ENCODE measurements at regions not wholly inside any gene's neighbourhood (a gene's known extent, or its start where the extent isn't known, plus 50 kb on each side); places are given as distances from the start of the nearest gene placed in this dataset.

GRCh38 chr5:4447657-4448056 lies 692.5 kb upstream of the ADAMTS16 start:
- Histone ChIP-seq H3K4me2 (ENCODE audit: low read length) (no peak overlapping the region), H3K79me2 (ENCODE audit: control insufficient read depth, insufficient read depth, low read length) (no peaks in the 10 kb centered on the region), H2BK15ac (replicated peaks; ENCODE audit: low read depth) (no peak overlapping the region), H3K36me3 (ENCODE audit: control insufficient read depth, insufficient read depth, low read length) (no peaks in the 10 kb centered on the region), H2BK5ac (ENCODE audit: low read length) (no peak overlapping the region), H3K23ac (ENCODE audit: low read length) (no peak overlapping the region), H3K4ac (ENCODE audit: low read depth, low read length) (no peak overlapping the region), H2BK120ac (ENCODE audit: low read depth, low read length) (no peak overlapping the region), H3K18ac (ENCODE audit: low read length) (no peak overlapping the region), H4K8ac (ENCODE audit: low read depth, low read length) (no peak overlapping the region), H3K27me3 (ENCODE audit: insufficient read depth, low read length, poor library complexity) (no peaks in the 10 kb centered on the region), H3K79me1 (ENCODE audit: low read length) (no peaks in the 10 kb centered on the region), H2AK5ac (ENCODE audit: low read length) (no peak overlapping the region), H3K4me3 (ENCODE audit: low read length) (no peak overlapping the region), H3K4me1 (ENCODE audit: control insufficient read depth, low read depth, low read length) (no peaks in the 10 kb centered on the region), H4K5ac (ENCODE audit: low read length) (no peak overlapping the region), H3K56ac (ENCODE audit: low read length) (no peak overlapping the region), H3K9ac (ENCODE audit: low read length) (no peak overlapping the region), H3K27ac (ENCODE audit: low read depth, low read length) (no peak overlapping the region)
- no CpG with 5 or more reads among the region's 1 CpG for WGBS (ENCODE audit: extremely low coverage, insufficient coverage, low lambda C conversion rate)
- no peak for DNase-seq

- no peak overlapping the region for H3K9ac ChIP-seq (ENCODE audit: low read length)
- no peak for DNase-seq
- no peak overlapping the region for H2AK5ac ChIP-seq (ENCODE audit: low read length)
- no peaks in the 10 kb centered on the region for H3K27me3 ChIP-seq (ENCODE audit: insufficient read depth, low read length, poor library complexity)
- H3K79me1 ChIP-seq (ENCODE audit: low read length) = no peaks in the 10 kb centered on the region
- no peak overlapping the region for H4K8ac ChIP-seq (ENCODE audit: low read depth, low read length)
- no peak overlapping the region for H2BK15ac ChIP-seq (replicated peaks; ENCODE audit: low read depth)
- H3K23ac ChIP-seq (ENCODE audit: low read length) = no peak overlapping the region
- no peak overlapping the region for H3K4me2 ChIP-seq (ENCODE audit: low read length)
- H2BK5ac ChIP-seq (ENCODE audit: low read length) = no peak overlapping the region
- no peaks in the 10 kb centered on the region for H3K36me3 ChIP-seq (ENCODE audit: control insufficient read depth, insufficient read depth, low read length)
- WGBS (ENCODE audit: extremely low coverage, insufficient coverage, low lambda C conversion rate) = no CpG with 5 or more reads among the region's 4 CpGs
- H3K4me1 ChIP-seq (ENCODE audit: control insufficient read depth, low read depth, low read length) = no peaks in the 10 kb centered on the region
- no peak overlapping the region for H3K4me3 ChIP-seq (ENCODE audit: low read length)
- H3K56ac ChIP-seq (ENCODE audit: low read length) = no peak overlapping the region
- H4K5ac ChIP-seq (ENCODE audit: low read length) = no peak overlapping the region
- no peak overlapping the region for H3K27ac ChIP-seq (ENCODE audit: low read depth, low read length)
- H3K79me2 ChIP-seq (ENCODE audit: control insufficient read depth, insufficient read depth, low read length) = no peaks in the 10 kb centered on the region
- H3K4ac ChIP-seq (ENCODE audit: low read depth, low read length) = no peak overlapping the region
- H3K18ac ChIP-seq (ENCODE audit: low read length) = no peak overlapping the region
- no peak overlapping the region for H2BK120ac ChIP-seq (ENCODE audit: low read depth, low read length)
Observed at GRCh38 chr5:4453655-4454054, 686.5 kb upstream of the ADAMTS16 start.

GRCh38 chr5:4479426-4479825 lies 660.7 kb upstream of the ADAMTS16 start:
- Histone ChIP-seq H2BK120ac (ENCODE audit: low read depth, low read length) (no peak overlapping the region), H3K18ac (ENCODE audit: low read length) (no peak overlapping the region), H3K4me3 (ENCODE audit: low read length) (no peak overlapping the region), H3K27ac (ENCODE audit: low read depth, low read length) (no peak overlapping the region), H3K79me1 (ENCODE audit: low read length) (no peaks in the 10 kb centered on the region), H2AK5ac (ENCODE audit: low read length) (no peak overlapping the region), H2BK15ac (replicated peaks; ENCODE audit: low read depth) (no peak overlapping the region), H4K5ac (ENCODE audit: low read length) (no peak overlapping the region), H3K79me2 (ENCODE audit: control insufficient read depth, insufficient read depth, low read length) (no peaks in the 10 kb centered on the region), H3K4me1 (ENCODE audit: control insufficient read depth, low read depth, low read length) (no peaks in the 10 kb centered on the region), H3K4me2 (ENCODE audit: low read length) (no peak overlapping the region), H3K4ac (ENCODE audit: low read depth, low read length) (no peak overlapping the region), H3K36me3 (ENCODE audit: control insufficient read depth, insufficient read depth, low read length) (no peaks in the 10 kb centered on the region), H4K8ac (ENCODE audit: low read depth, low read length) (no peak overlapping the region), H3K27me3 (ENCODE audit: insufficient read depth, low read length, poor library complexity) (no peaks in the 10 kb centered on the region), H2BK5ac (ENCODE audit: low read length) (no peak overlapping the region), H3K56ac (ENCODE audit: low read length) (no peak overlapping the region), H3K23ac (ENCODE audit: low read length) (no peak overlapping the region), H3K9ac (ENCODE audit: low read length) (no peak overlapping the region)
- peak; percentile 4 for DNase-seq
- no CpG with 5 or more reads among the region's 3 CpGs for WGBS (ENCODE audit: extremely low coverage, insufficient coverage, low lambda C conversion rate)

- no peak overlapping the region for H2BK5ac ChIP-seq (ENCODE audit: low read length)
- H2BK120ac ChIP-seq (ENCODE audit: low read depth, low read length) = no peak overlapping the region
- H3K56ac ChIP-seq (ENCODE audit: low read length) = no peak overlapping the region
- H3K18ac ChIP-seq (ENCODE audit: low read length) = no peak overlapping the region
- H4K5ac ChIP-seq (ENCODE audit: low read length) = no peak overlapping the region
- H3K36me3 ChIP-seq (ENCODE audit: control insufficient read depth, insufficient read depth, low read length) = no peaks in the 10 kb centered on the region
- H3K9ac ChIP-seq (ENCODE audit: low read length) = no peak overlapping the region
- H3K27me3 ChIP-seq (ENCODE audit: insufficient read depth, low read length, poor library complexity) = no peaks in the 10 kb centered on the region
- no peak overlapping the region for H4K8ac ChIP-seq (ENCODE audit: low read depth, low read length)
- no peak overlapping the region for H3K4ac ChIP-seq (ENCODE audit: low read depth, low read length)
- H3K4me3 ChIP-seq (ENCODE audit: low read length) = no peak overlapping the region
- no peaks in the 10 kb centered on the region for H3K79me2 ChIP-seq (ENCODE audit: control insufficient read depth, insufficient read depth, low read length)
- H3K4me1 ChIP-seq (ENCODE audit: control insufficient read depth, low read depth, low read length) = no peaks in the 10 kb centered on the region
- DNase-seq = no peak
- H3K4me2 ChIP-seq (ENCODE audit: low read length) = no peak overlapping the region
- no CpG with 5 or more reads among the region's 18 CpGs for WGBS (ENCODE audit: extremely low coverage, insufficient coverage, low lambda C conversion rate)
- no peak overlapping the region for H2BK15ac ChIP-seq (replicated peaks; ENCODE audit: low read depth)
- H2AK5ac ChIP-seq (ENCODE audit: low read length) = no peak overlapping the region
- H3K79me1 ChIP-seq (ENCODE audit: low read length) = no peaks in the 10 kb centered on the region
- H3K27ac ChIP-seq (ENCODE audit: low read depth, low read length) = no peak overlapping the region
- H3K23ac ChIP-seq (ENCODE audit: low read length) = no peak overlapping the region
Observed at GRCh38 chr5:4480528-4481349, 659.4 kb upstream of the ADAMTS16 start.

- no peak overlapping the region for H4K8ac ChIP-seq (ENCODE audit: low read depth, low read length)
- DNase-seq = no peak
- no peak overlapping the region for H3K9ac ChIP-seq (ENCODE audit: low read length)
- no peak overlapping the region for H2BK15ac ChIP-seq (replicated peaks; ENCODE audit: low read depth)
- no peak overlapping the region for H3K27ac ChIP-seq (ENCODE audit: low read depth, low read length)
- H3K56ac ChIP-seq (ENCODE audit: low read length) = no peak overlapping the region
- H3K79me2 ChIP-seq (ENCODE audit: control insufficient read depth, insufficient read depth, low read length) = no peaks in the 10 kb centered on the region
- no peaks in the 10 kb centered on the region for H3K79me1 ChIP-seq (ENCODE audit: low read length)
- H3K4ac ChIP-seq (ENCODE audit: low read depth, low read length) = no peak overlapping the region
- H3K27me3 ChIP-seq (ENCODE audit: insufficient read depth, low read length, poor library complexity) = no peaks in the 10 kb centered on the region
- H3K4me1 ChIP-seq (ENCODE audit: control insufficient read depth, low read depth, low read length) = no peaks in the 10 kb centered on the region
- no CpG with 5 or more reads among the region's 2 CpGs for WGBS (ENCODE audit: extremely low coverage, insufficient coverage, low lambda C conversion rate)
- H2AK5ac ChIP-seq (ENCODE audit: low read length) = no peak overlapping the region
- no peak overlapping the region for H2BK120ac ChIP-seq (ENCODE audit: low read depth, low read length)
- H3K36me3 ChIP-seq (ENCODE audit: control insufficient read depth, insufficient read depth, low read length) = no peaks in the 10 kb centered on the region
- no peak overlapping the region for H3K23ac ChIP-seq (ENCODE audit: low read length)
- H4K5ac ChIP-seq (ENCODE audit: low read length) = no peak overlapping the region
- H3K18ac ChIP-seq (ENCODE audit: low read length) = no peak overlapping the region
- H3K4me2 ChIP-seq (ENCODE audit: low read length) = no peak overlapping the region
- no peak overlapping the region for H2BK5ac ChIP-seq (ENCODE audit: low read length)
- H3K4me3 ChIP-seq (ENCODE audit: low read length) = no peak overlapping the region
Observed at GRCh38 chr5:4487581-4487980, 652.5 kb upstream of the ADAMTS16 start.
